HG03558 (cell line): ENCODE measurements at regions not wholly inside any gene's neighbourhood (a gene's known extent, or its start where the extent isn't known, plus 50 kb on each side); places are given as distances from the start of the nearest gene placed in this dataset.

ENCODE experiments used
- ATAC-seq: cut with Tn5 transposase; IDR thresholded peaks from one replicate; pipeline ENCODE4 v1.9.1; 2021; ENCODE audit warnings: moderate number of reproducible peaks; ENCODE audit not compliant: unreplicated experiment; ENCODE audit errors: extremely low read depth

GRCh38 chr20:1721687-1722512 lies 64.3 kb upstream of the SIRPG start:
- ATAC-seq = no peak

GRCh38 chr20:1720845-1721475 lies 63.4 kb upstream of the SIRPG start:
- no peak for ATAC-seq

GRCh38 chr20:1720226-1720625 lies 62.6 kb upstream of the SIRPG start:
- ATAC-seq = no peak

GRCh38 chr20:1718604-1719384 lies 61.2 kb upstream of the SIRPG start:
- ATAC-seq = no peak

- no peak for ATAC-seq
Measured at GRCh38 chr20:1712634-1713624, 55.4 kb upstream of the SIRPG start.

- ATAC-seq = no peak
Measured at GRCh38 chr20:1711826-1712601, 54.4 kb upstream of the SIRPG start.

GRCh38 chr20:1711266-1711665 lies 53.7 kb upstream of the SIRPG start:
- ATAC-seq = no peak

GRCh38 chr20:1710484-1710883 lies 52.9 kb upstream of the SIRPG start:
- ATAC-seq = no peak

GRCh38 chr20:1707588-1708449 lies 50.2 kb upstream of the SIRPG start:
- no peak for ATAC-seq
